LNCaP clone FGC (cell line): ENCODE measurements at regions not wholly inside any gene's neighbourhood (a gene's known extent, or its start where the extent isn't known, plus 50 kb on each side); places are given as distances from the start of the nearest gene placed in this dataset.

Experiments
- DNase-seq: peaks from one replicate; pipeline ENCODE4 v3.0.0-alpha.2; 2011; ENCODE audit warnings: low read depth
- H3K4me3 ChIP-seq: 2 replicates; pipeline ENCODE4 v1.5.1; 2011; ENCODE audit warnings: mild to moderate bottlenecking, low read depth, low read length, control low read depth
- CTCF ChIP-seq: IDR thresholded peaks from 2 replicates; pipeline ENCODE4 v1.5.1; 2012; ENCODE audit warnings: mild to moderate bottlenecking; ENCODE audit not compliant: control insufficient read depth, insufficient read depth; ENCODE audit errors: extremely low read depth

GRCh38 chr3:159848348-159849118, 140.1 kb upstream of the IL12A start:
- TF ChIP-seq CTCF = no peak
- H3K4me3 ChIP-seq = no peak overlapping the region
- no peak for DNase-seq

GRCh38 chr3:159850481-159850880, 138.2 kb upstream of the IL12A start:
- DNase-seq = no peak
- no peak for TF ChIP-seq CTCF
- no peak overlapping the region for H3K4me3 ChIP-seq

- no peak for TF ChIP-seq CTCF
- H3K4me3 ChIP-seq = no peak overlapping the region
- no peak for DNase-seq
Observed at GRCh38 chr3:159852266-159852665, 136.4 kb upstream of the IL12A start.

- no peak for DNase-seq
- no peak overlapping the region for H3K4me3 ChIP-seq
- no peak for TF ChIP-seq CTCF
Observed at GRCh38 chr3:159852821-159853505, 135.7 kb upstream of the IL12A start.

GRCh38 chr3:159853506-159853864, 135.2 kb upstream of the IL12A start:
- no peak for TF ChIP-seq CTCF
- no peak overlapping the region for H3K4me3 ChIP-seq
- DNase-seq = no peak

GRCh38 chr3:159854500-159855124, 134.0 kb upstream of the IL12A start:
- DNase-seq = no peak
- no peak for TF ChIP-seq CTCF
- no peak overlapping the region for H3K4me3 ChIP-seq
